ENCODE measurements at regions not wholly inside any gene's neighbourhood (a gene's known extent, or its start where the extent isn't known, plus 50 kb on each side); places are given as distances from the start of the nearest gene placed in this dataset.

DNA sequence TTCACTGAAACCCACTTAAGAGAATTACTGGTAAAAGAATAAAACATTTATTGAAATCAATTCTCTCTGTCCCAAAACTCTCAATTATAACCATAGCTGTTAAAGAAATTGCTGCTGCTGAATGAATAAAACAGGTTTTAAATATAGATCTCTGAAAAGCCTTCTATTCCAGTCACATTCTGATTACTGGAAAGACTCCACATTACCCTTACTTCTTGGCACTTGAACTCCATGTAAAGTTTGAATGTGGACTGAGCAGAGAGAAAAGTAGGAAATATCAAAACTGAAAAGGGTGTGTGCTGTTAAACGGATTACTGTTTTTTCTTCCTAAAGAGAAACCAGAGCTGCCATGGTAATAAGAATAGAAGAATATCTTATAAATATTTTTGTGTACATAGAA lies 655.3 kb upstream of the SETBP1 start:
- TF ChIP-seq, protein P1, sequence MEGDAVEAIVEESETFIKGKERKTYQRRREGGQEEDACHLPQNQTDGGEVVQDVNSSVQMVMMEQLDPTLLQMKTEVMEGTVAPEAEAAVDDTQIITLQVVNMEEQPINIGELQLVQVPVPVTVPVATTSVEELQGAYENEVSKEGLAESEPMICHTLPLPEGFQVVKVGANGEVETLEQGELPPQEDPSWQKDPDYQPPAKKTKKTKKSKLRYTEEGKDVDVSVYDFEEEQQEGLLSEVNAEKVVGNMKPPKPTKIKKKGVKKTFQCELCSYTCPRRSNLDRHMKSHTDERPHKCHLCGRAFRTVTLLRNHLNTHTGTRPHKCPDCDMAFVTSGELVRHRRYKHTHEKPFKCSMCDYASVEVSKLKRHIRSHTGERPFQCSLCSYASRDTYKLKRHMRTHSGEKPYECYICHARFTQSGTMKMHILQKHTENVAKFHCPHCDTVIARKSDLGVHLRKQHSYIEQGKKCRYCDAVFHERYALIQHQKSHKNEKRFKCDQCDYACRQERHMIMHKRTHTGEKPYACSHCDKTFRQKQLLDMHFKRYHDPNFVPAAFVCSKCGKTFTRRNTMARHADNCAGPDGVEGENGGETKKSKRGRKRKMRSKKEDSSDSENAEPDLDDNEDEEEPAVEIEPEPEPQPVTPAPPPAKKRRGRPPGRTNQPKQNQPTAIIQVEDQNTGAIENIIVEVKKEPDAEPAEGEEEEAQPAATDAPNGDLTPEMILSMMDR (IDR thresholded peaks at IDR 0.05; ENCODE audit: insufficient read depth, low read depth, low read length), result no peak
- no peak for TF ChIP-seq EZH2 (IDR thresholded peaks at IDR 0.05; ENCODE audit: insufficient read depth, low read length)
